ENCODE measurements at regions not wholly inside any gene's neighbourhood (a gene's known extent, or its start where the extent isn't known, plus 50 kb on each side); places are given as distances from the start of the nearest gene placed in this dataset.
A peak's percentile ranks its signal among the peaks of the same experiment; 100 is the strongest.

GRCh38 chr9:12906646-12907045, 131.8 kb downstream of the LURAP1L start:
- in situ Hi-C loops (cut with HindIII; ENCODE audit: low pct_unique_long_range_greater_than_20kb, low sequenced_read_pairs), result no loop called here
- TF ChIP-seq JUND (IDR thresholded peaks at IDR 0.05; ENCODE audit: low read depth), result no peak
- no peak for DNase-seq (ENCODE audit: low read depth in 1 of 2, low spot score in 1 of 2)

GRCh38 chr9:12908895-12909294, 134.1 kb downstream of the LURAP1L start:
- no peak for TF ChIP-seq JUND (IDR thresholded peaks at IDR 0.05; ENCODE audit: low read depth)
- in situ Hi-C loops (cut with HindIII; ENCODE audit: low pct_unique_long_range_greater_than_20kb, low sequenced_read_pairs), result no loop called here
- DNase-seq (ENCODE audit: low read depth in 1 of 2, low spot score in 1 of 2), result peak; percentile 20 to 91

GRCh38 chr9:12915366-12915954, 140.6 kb downstream of the LURAP1L start:
- in situ Hi-C loops (cut with HindIII; ENCODE audit: low pct_unique_long_range_greater_than_20kb, low sequenced_read_pairs), result no loop called here
- TF ChIP-seq JUND (IDR thresholded peaks at IDR 0.05; ENCODE audit: low read depth), result no peak

GRCh38 chr9:12916042-12916441, 141.2 kb downstream of the LURAP1L start:
- in situ Hi-C loops (cut with HindIII; ENCODE audit: low pct_unique_long_range_greater_than_20kb, low sequenced_read_pairs), result no loop called here
- no peak for TF ChIP-seq JUND (IDR thresholded peaks at IDR 0.05; ENCODE audit: low read depth)
- DNase-seq (ENCODE audit: low read depth in 1 of 2, low spot score in 1 of 2), result no peak

More at GRCh38 chr9:12915366-12915954, 140.6 kb downstream of the LURAP1L start:
- DNase-seq (ENCODE audit: low read depth in 1 of 2, low spot score in 1 of 2), result no peak

GRCh38 chr9:12920437-12920836, 145.6 kb downstream of the LURAP1L start:
- in situ Hi-C loops (cut with HindIII; ENCODE audit: low pct_unique_long_range_greater_than_20kb, low sequenced_read_pairs), result no loop called here
- no peak for TF ChIP-seq JUND (IDR thresholded peaks at IDR 0.05; ENCODE audit: low read depth)
- no peak for DNase-seq (ENCODE audit: low read depth in 1 of 2, low spot score in 1 of 2)

- TF ChIP-seq JUND (IDR thresholded peaks at IDR 0.05; ENCODE audit: low read depth), result no peak
- DNase-seq (ENCODE audit: low read depth in 1 of 2, low spot score in 1 of 2), result no peak
- in situ Hi-C loops (cut with HindIII; ENCODE audit: low pct_unique_long_range_greater_than_20kb, low sequenced_read_pairs), result no loop called here
These were observed 146.8 kb downstream of the LURAP1L start for GRCh38 chr9:12921621-12922020.

GRCh38 chr9:12922224-12922866, 147.5 kb downstream of the LURAP1L start:
- in situ Hi-C loops (cut with HindIII; ENCODE audit: low pct_unique_long_range_greater_than_20kb, low sequenced_read_pairs), result no loop called here
- DNase-seq (ENCODE audit: low read depth in 1 of 2, low spot score in 1 of 2), result no peak
- TF ChIP-seq JUND (IDR thresholded peaks at IDR 0.05; ENCODE audit: low read depth), result no peak

- no peak for DNase-seq (ENCODE audit: low read depth in 1 of 2, low spot score in 1 of 2)
- no peak for TF ChIP-seq JUND (IDR thresholded peaks at IDR 0.05; ENCODE audit: low read depth)
- in situ Hi-C loops (cut with HindIII; ENCODE audit: low pct_unique_long_range_greater_than_20kb, low sequenced_read_pairs), result no loop called here
These were observed 148.7 kb downstream of the LURAP1L start for GRCh38 chr9:12923468-12924009.

GRCh38 chr9:12930906-12931305, 156.1 kb downstream of the LURAP1L start:
- no peak for DNase-seq (ENCODE audit: low read depth in 1 of 2, low spot score in 1 of 2)
- in situ Hi-C loops (cut with HindIII; ENCODE audit: low pct_unique_long_range_greater_than_20kb, low sequenced_read_pairs), result no loop called here
- no peak for TF ChIP-seq JUND (IDR thresholded peaks at IDR 0.05; ENCODE audit: low read depth)

- in situ Hi-C loops (cut with HindIII; ENCODE audit: low pct_unique_long_range_greater_than_20kb, low sequenced_read_pairs), result no loop called here
- TF ChIP-seq JUND (IDR thresholded peaks at IDR 0.05; ENCODE audit: low read depth), result no peak
- no peak for DNase-seq (ENCODE audit: low read depth in 1 of 2, low spot score in 1 of 2)
These were observed 159.1 kb downstream of the LURAP1L start for GRCh38 chr9:12933957-12934356.

- no peak for TF ChIP-seq JUND (IDR thresholded peaks at IDR 0.05; ENCODE audit: low read depth)
- DNase-seq (ENCODE audit: low read depth in 1 of 2, low spot score in 1 of 2), result no peak
- in situ Hi-C loops (cut with HindIII; ENCODE audit: low pct_unique_long_range_greater_than_20kb, low sequenced_read_pairs), result no loop called here
These were observed 159.9 kb downstream of the LURAP1L start for GRCh38 chr9:12934545-12935272.

- TF ChIP-seq JUND (IDR thresholded peaks at IDR 0.05; ENCODE audit: low read depth), result no peak
- no peak for DNase-seq (ENCODE audit: low read depth in 1 of 2, low spot score in 1 of 2)
- in situ Hi-C loops (cut with HindIII; ENCODE audit: low pct_unique_long_range_greater_than_20kb, low sequenced_read_pairs), result no loop called here
These were observed 160.9 kb downstream of the LURAP1L start for GRCh38 chr9:12935714-12936113.

GRCh38 chr9:12954441-12954840, 179.6 kb downstream of the LURAP1L start:
- in situ Hi-C loops (cut with HindIII; ENCODE audit: low pct_unique_long_range_greater_than_20kb, low sequenced_read_pairs), result no loop called here
- DNase-seq (ENCODE audit: low read depth in 1 of 2, low spot score in 1 of 2), result no peak

More at GRCh38 chr9:12954441-12954840, 179.6 kb downstream of the LURAP1L start:
- no peak for TF ChIP-seq JUND (IDR thresholded peaks at IDR 0.05; ENCODE audit: low read depth)

Measured in T47D (cell line).